ENCODE measurements at regions not wholly inside any gene's neighbourhood (a gene's known extent, or its start where the extent isn't known, plus 50 kb on each side); places are given as distances from the start of the nearest gene placed in this dataset.
"Not testable (repeated sequence)": the region's sequence is repeated elsewhere in the genome, so short reads cannot be mapped to it uniquely, and the experiment has no call there.

- TF ChIP-seq CTCF, POLR2A (IDR thresholded peaks at IDR 0.05): not testable (repeated sequence)
Measured at GRCh38 chr6:27014053-27014452, 233.4 kb upstream of the PRSS16 start.

Data from uterus (tissue), 2 donors.